GM13977 (cell line): ENCODE measurements at regions not wholly inside any gene's neighbourhood (a gene's known extent, or its start where the extent isn't known, plus 50 kb on each side); places are given as distances from the start of the nearest gene placed in this dataset.

Source experiments
- DNase-seq: peaks from one replicate; pipeline ENCODE4 v3.0.0; 2012; ENCODE audit warnings: low spot score
- in situ Hi-C: fragments of 300-500 bp; cut with MboI; formaldehyde crosslinking; loops from one replicate; pipeline ENCODE4 v1.12.0; 2022; ENCODE audit warnings: low sequenced_read_pairs, low pct_unique_long_range_greater_than_20kb, mixed read lengths, inconsistent platforms; ENCODE audit not compliant: unreplicated experiment
- TF ChIP-seq, protein P1 (sequence below): IDR thresholded peaks from 2 replicates; pipeline ENCODE4 v1.5.1; 2012; ENCODE audit warnings: mild to moderate bottlenecking, control low read depth; ENCODE audit not compliant: insufficient read depth; ENCODE audit errors: extremely low read depth, missing control alignments

DNA sequence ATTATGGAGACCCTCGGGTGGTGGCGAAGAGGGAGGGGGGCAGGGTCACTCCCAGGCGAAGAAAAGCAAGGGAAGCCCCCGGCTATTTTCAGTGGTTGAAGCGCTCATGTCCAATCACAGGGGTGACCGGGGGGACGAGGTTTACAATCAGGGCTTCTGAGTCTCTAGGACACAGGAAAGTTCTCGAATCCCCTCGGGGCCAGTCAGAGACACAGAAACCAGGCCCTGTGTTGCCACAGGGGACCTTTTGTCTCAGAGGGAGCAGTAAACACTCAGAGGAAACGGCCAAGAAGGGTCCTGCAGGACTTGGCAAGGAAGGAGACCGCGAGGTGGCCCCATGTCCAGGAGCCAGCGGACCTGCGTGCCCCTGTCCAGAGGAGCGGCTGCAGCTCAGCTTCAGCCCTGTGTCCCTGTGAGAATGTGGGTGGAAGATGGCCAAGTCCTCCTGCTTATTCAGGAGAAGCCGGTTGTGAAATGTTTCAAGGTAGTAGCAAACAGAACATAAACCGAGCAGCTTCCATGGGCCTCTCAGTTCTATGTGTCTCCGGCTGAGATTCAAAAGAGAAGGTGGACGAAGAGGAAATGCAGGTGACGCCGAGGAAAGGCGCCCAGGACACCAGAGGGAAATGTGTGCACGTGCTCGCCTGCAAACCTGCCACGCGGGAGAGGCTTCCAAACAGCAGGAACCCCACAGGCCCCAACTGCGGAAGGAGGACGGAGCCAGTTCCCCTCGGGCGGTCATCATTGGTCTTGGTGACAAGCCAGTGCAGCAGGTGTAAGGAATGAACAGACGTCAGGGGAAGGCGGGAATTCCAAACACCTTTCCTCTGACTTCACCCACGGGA lies 357.6 kb downstream of the BRD1 start:
- TF ChIP-seq, protein P1, sequence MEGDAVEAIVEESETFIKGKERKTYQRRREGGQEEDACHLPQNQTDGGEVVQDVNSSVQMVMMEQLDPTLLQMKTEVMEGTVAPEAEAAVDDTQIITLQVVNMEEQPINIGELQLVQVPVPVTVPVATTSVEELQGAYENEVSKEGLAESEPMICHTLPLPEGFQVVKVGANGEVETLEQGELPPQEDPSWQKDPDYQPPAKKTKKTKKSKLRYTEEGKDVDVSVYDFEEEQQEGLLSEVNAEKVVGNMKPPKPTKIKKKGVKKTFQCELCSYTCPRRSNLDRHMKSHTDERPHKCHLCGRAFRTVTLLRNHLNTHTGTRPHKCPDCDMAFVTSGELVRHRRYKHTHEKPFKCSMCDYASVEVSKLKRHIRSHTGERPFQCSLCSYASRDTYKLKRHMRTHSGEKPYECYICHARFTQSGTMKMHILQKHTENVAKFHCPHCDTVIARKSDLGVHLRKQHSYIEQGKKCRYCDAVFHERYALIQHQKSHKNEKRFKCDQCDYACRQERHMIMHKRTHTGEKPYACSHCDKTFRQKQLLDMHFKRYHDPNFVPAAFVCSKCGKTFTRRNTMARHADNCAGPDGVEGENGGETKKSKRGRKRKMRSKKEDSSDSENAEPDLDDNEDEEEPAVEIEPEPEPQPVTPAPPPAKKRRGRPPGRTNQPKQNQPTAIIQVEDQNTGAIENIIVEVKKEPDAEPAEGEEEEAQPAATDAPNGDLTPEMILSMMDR: no peak
- no peak for DNase-seq
- in situ Hi-C loops: no loop called here

DNA sequence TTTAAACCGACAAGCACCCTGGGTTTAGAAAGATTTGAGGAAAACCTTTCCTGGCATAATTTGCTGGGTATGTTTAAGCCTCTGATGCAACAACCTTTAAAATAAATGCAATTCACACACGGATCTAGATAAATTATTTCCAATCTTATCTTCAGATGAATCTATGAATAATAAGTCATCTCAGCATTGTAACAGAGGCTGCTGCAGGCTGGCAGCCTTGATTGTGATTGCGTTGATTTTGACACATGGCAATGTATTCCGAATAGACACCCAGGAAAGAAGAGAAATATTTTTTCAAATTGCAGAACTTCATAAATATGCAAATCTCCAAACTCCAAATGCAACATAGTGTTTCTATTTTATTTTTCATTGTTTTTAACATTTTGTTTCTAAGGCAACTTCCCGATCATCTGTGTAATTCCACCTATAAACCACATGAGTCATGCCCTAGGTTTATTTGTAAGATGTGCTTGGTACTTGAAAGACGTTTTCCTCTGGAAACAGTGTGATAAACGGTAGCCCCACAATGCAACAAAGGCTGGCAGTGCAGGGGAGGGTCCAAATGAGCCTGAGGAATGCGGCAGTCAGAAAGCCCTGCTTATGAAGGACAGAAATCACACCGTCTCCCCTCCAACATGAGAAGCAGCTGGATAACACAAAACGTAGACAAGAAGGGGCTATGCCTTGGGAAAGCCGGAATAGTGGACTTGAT lies 359.0 kb downstream of the BRD1 start:
- TF ChIP-seq, protein P1: no peak
- in situ Hi-C loops: no loop called here
- no peak for DNase-seq

DNA sequence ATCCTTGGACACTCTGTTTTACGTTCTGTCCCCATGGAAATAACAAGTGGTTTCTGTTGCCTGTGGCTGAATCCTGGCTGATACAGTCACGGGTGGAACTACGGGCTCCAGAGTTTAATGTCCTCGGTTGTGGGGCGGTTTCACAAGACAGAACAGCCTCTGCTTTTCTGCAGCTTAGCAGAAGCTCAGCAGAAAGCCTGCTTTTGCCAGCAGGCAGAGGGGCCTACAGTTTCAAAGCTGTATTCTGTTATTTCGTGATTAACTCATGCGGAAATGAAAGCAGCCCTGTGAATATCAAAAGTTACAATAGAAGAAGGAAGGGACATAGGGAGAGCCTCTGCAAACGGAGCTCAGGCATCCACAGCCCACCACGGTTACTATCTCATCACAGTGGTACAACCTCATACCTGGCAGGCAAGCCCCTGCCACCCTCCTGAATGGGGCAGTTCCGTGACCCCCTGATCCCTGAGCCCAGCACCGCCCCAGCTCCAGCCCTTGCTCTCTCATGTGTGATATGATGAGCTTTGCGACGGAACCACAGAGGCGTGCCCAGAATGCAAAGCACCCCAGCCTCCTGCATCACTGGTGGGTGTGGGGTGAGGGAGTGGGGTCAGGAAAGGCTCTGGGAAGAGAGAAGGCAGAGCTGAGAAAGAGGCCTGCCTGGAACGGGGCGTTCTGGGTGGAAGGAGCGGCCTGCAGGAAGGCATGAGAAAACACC lies 360.6 kb downstream of the BRD1 start:
- no peak for DNase-seq
- in situ Hi-C loops: no loop called here

DNA sequence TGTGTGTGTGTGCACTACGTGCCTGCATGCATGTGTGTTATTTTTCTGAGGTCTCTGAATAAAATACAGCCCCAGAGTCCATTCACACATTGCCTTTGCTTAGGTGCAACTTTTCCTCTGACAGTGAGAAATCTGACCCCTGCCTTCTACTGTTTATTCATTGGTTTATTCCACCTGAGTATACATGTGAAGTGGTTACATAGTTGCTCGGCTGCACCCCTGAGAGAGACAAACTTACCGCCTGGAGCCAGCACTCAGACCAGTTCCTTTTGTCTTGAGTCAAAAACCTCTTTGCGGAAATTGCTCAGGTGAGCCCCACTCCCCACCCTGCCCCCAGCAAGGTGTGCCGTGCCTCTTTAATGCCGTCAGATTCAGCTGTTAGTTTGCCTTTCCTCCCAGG lies 363.6 kb downstream of the BRD1 start:
- DNase-seq: no peak
- in situ Hi-C loops: no loop called here
- TF ChIP-seq, protein P1: no peak

More for the DNA sequence above, 360.6 kb downstream of the BRD1 start:
- TF ChIP-seq, protein P1: no peak

DNA sequence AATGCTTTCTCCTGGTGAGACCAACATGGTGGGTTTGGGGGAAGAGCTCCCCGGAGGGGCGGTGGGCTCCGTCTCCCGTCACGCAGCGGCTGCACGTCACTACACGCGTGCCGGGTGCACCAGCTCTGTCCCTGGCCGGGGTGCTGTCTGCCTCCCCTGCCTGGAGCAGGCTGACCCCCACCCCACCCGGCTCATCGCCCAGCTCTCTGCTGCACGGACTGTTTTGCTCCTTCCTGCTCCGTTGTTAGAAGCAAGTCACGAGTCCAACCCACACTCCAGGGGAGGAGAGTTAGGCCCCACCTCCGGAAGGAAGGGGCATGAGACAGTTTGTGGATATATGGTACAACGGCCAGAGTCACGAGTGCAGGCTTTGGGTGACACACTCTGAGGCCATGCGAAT lies 364.9 kb downstream of the BRD1 start:
- DNase-seq: no peak
- TF ChIP-seq, protein P1: no peak
- in situ Hi-C loops: no loop called here

DNA sequence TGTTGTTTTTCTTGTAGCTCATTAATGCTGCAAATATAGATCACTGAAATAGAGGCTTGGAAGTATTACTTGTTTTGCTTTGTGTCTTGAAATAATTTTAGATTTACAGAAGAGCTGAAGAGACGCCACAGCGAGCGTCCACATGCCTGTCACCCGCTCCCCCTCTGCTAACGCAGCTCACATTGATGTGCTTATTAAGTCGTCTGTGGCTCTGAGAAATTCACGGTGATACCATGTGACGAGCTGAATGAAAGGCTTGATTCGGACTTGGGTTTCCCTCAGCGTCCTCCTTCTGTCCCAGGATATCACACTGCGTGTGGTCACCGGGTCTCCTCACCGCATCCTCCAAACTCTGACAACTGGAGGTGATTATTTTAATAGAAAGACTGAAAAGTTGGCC lies 365.4 kb downstream of the BRD1 start:
- TF ChIP-seq, protein P1: no peak
- in situ Hi-C loops: no loop called here
- DNase-seq: no peak
